ENCODE measurements at regions not wholly inside any gene's neighbourhood (a gene's known extent, or its start where the extent isn't known, plus 50 kb on each side); places are given as distances from the start of the nearest gene placed in this dataset.
"Not testable (repeated sequence)": the region's sequence is repeated elsewhere in the genome, so short reads cannot be mapped to it uniquely, and the experiment has no call there.

DNA sequence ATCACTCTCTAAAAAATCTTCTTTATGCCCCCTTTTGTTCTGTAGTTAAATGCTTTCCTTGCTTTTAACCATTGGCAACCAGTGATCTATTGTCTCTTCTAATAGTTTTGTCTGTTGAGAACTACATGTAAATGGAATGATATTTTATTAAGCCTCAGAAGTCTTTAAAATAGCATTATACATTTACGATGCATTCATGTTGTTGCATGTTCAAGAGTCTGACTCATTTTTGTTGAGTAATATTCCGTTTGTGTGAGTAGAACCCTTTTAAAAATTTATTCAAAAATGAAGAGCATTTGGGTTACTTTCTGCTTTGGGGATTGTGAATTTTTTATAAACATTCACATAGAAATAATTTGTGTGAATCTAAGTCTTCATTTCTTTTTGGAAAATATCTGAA, 1352.9 kb downstream of the NCAM2 start:
- Histone ChIP-seq H3K9me3 (ENCODE audit: control insufficient read depth in 2 of 3, low read length in 3 of 3) (no peaks in the 10 kb centered on the region), H3K4me1 (ENCODE audit: control insufficient read depth in 2 of 2, insufficient read depth in 2 of 2, low read length in 2 of 2) (no peaks in the 10 kb centered on the region), H3K36me3 (ENCODE audit: control insufficient read depth in 2 of 3, insufficient read depth in 3 of 3, low read length in 3 of 3) (no peaks in the 10 kb centered on the region), H3K27me3 (ENCODE audit: control insufficient read depth in 2 of 2, insufficient read depth in 2 of 2, low read length in 2 of 2) (no peaks in the 10 kb centered on the region), H3K4me3 (ENCODE audit: low read length) (no peak overlapping the region), H3K27ac (ENCODE audit: low read depth, low read length) (no peak overlapping the region)
- no peak for DNase-seq
- H3K4me1 Mint-ChIP-seq, result no peaks in the 10 kb centered on the region
- no peak overlapping the region for H3K27ac Mint-ChIP-seq
- peaks cover 0 to 5% (median 0%) of the 10 kb centered on the region in 11 donors for H3K9me3 Mint-ChIP-seq
- H3K27me3 Mint-ChIP-seq, result no peaks in the 10 kb centered on the region
- ATAC-seq, result no peak
- intact Hi-C loops (cut with micrococcal nuclease), result no loop called here
- CTCF ChIA-PET, result no interaction called here
- no peaks in the 10 kb centered on the region for H3K36me3 Mint-ChIP-seq
- no peak overlapping the region for H3K4me3 Mint-ChIP-seq
- POLR2A ChIA-PET, result no interaction called here

DNA sequence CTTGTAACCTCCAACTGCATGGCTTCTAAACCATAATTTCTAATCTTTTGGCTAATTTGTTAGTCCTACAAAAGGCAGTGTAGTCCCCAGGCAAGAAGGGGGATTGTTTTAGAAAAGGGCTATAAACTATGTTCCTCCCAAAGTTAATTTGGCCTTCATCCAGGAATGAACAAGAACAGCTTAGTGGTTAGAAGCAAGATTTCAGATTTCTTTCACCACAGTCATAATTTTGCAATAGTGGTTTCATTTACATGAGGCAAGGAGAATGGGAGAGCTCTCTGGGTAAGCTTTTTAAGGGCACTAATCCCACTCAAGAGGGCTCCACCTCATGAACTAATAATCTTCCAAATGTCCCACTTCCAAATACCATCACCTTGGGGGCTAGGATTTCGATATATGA, 1353.9 kb downstream of the NCAM2 start:
- Histone ChIP-seq H3K36me3 (ENCODE audit: control insufficient read depth in 2 of 3, insufficient read depth in 3 of 3, low read length in 3 of 3) (no peaks in the 10 kb centered on the region), H3K4me3 (ENCODE audit: low read length) (no peak overlapping the region), H3K27me3 (ENCODE audit: control insufficient read depth in 2 of 2, insufficient read depth in 2 of 2, low read length in 2 of 2) (no peaks in the 10 kb centered on the region), H3K27ac (ENCODE audit: low read depth, low read length) (no peak overlapping the region), H3K9me3 (ENCODE audit: control insufficient read depth in 2 of 3, low read length in 3 of 3) (no peaks in the 10 kb centered on the region), H3K4me1 (ENCODE audit: control insufficient read depth in 2 of 2, insufficient read depth in 2 of 2, low read length in 2 of 2) (no peaks in the 10 kb centered on the region)
- no peaks in the 10 kb centered on the region for H3K27me3 Mint-ChIP-seq
- H3K4me3 Mint-ChIP-seq, result no peak overlapping the region
- DNase-seq (no peak), ATAC-seq (no peak)
- no peaks in the 10 kb centered on the region for H3K36me3 Mint-ChIP-seq
- ChIA-PET CTCF (no interaction called here), POLR2A (no interaction called here)
- no peaks in the 10 kb centered on the region for H3K4me1 Mint-ChIP-seq
- intact Hi-C loops (cut with micrococcal nuclease), result no loop called here
- peaks cover 0 to 5% (median 0%) of the 10 kb centered on the region in 11 donors for H3K9me3 Mint-ChIP-seq
- no peak overlapping the region for H3K27ac Mint-ChIP-seq

DNA sequence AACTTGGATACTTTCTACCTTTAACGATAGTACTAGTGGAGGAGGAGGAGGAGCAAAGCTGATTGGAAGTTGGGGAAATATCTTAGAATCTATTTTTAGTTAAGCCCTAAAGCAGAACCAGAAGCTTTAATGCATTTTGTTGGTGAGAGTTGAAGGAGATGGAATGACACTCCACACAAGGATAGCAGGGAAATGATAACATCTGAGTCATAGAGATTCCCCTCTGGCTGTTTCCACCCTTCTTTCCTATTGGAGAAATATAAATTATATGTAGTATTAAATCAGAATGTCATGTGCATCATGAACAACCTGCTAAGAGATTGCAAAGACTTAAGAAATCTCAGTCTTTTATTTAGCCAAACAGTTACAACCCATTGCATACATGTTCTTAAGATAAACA, 1357.7 kb downstream of the NCAM2 start:
- Mint-ChIP-seq H3K9me3 (peaks cover 0 to 6% (median 0%) of the 10 kb centered on the region in 11 donors), H3K4me1 (no peaks in the 10 kb centered on the region), H3K27me3 (no peaks in the 10 kb centered on the region), H3K27ac (no peak overlapping the region), H3K36me3 (no peaks in the 10 kb centered on the region), H3K4me3 (no peak overlapping the region)
- Histone ChIP-seq H3K36me3 (ENCODE audit: control insufficient read depth in 2 of 3, insufficient read depth in 3 of 3, low read length in 3 of 3) (no peaks in the 10 kb centered on the region), H3K27me3 (ENCODE audit: control insufficient read depth in 2 of 2, insufficient read depth in 2 of 2, low read length in 2 of 2) (no peaks in the 10 kb centered on the region), H3K9me3 (ENCODE audit: control insufficient read depth in 2 of 3, low read length in 3 of 3) (no peaks in the 10 kb centered on the region), H3K4me3 (ENCODE audit: low read length) (no peak overlapping the region), H3K4me1 (ENCODE audit: control insufficient read depth in 2 of 2, insufficient read depth in 2 of 2, low read length in 2 of 2) (no peaks in the 10 kb centered on the region), H3K27ac (ENCODE audit: low read depth, low read length) (no peak overlapping the region)
- CTCF ChIA-PET, result no interaction called here
- no peak for ATAC-seq
- POLR2A ChIA-PET, result no interaction called here
- intact Hi-C loops (cut with micrococcal nuclease), result no loop called here
- DNase-seq, result no peak

DNA sequence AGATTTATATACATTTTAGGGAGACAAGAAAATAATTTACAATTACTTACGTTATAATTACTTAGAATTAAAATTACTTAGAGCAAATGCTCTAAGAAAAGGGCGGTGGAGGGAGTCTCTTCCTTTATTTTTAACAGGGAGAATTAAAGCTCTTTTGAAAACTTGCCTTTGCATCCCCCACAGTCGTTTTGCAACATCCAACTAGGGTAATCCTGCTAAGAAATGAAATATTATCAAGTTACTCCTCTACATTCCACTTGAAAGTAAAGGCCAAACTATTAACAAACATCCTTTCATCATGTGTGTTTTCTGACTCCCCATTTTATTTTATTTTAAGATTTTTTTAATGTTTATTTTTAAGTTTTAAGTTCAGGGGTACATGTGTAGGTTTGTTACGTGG, 1358.5 kb downstream of the NCAM2 start:
- H3K27ac ChIP-seq (ENCODE audit: low read depth, low read length), result no peak overlapping the region
- no peak for ATAC-seq
- no peaks in the 10 kb centered on the region for H3K36me3 ChIP-seq (ENCODE audit: control insufficient read depth in 2 of 3, insufficient read depth in 3 of 3, low read length in 3 of 3)
- H3K27me3 ChIP-seq (ENCODE audit: control insufficient read depth in 2 of 2, insufficient read depth in 2 of 2, low read length in 2 of 2), result no peaks in the 10 kb centered on the region
- H3K9me3 Mint-ChIP-seq, result peaks cover 0 to 6% (median 0%) of the 10 kb centered on the region in 11 donors
- no peak overlapping the region for H3K4me3 ChIP-seq (ENCODE audit: low read length)
- no peak overlapping the region for H3K27ac Mint-ChIP-seq
- H3K4me1 ChIP-seq (ENCODE audit: control insufficient read depth in 2 of 2, insufficient read depth in 2 of 2, low read length in 2 of 2), result no peaks in the 10 kb centered on the region
- H3K9me3 ChIP-seq (ENCODE audit: control insufficient read depth in 2 of 3, low read length in 3 of 3), result no peaks in the 10 kb centered on the region
- intact Hi-C loops (cut with micrococcal nuclease), result no loop called here
- H3K4me1 Mint-ChIP-seq, result no peaks in the 10 kb centered on the region
- no peak overlapping the region for H3K4me3 Mint-ChIP-seq
- ChIA-PET POLR2A (no interaction called here), CTCF (no interaction called here)
- no peak for DNase-seq
- H3K27me3 Mint-ChIP-seq, result no peaks in the 10 kb centered on the region
- no peaks in the 10 kb centered on the region for H3K36me3 Mint-ChIP-seq

DNA sequence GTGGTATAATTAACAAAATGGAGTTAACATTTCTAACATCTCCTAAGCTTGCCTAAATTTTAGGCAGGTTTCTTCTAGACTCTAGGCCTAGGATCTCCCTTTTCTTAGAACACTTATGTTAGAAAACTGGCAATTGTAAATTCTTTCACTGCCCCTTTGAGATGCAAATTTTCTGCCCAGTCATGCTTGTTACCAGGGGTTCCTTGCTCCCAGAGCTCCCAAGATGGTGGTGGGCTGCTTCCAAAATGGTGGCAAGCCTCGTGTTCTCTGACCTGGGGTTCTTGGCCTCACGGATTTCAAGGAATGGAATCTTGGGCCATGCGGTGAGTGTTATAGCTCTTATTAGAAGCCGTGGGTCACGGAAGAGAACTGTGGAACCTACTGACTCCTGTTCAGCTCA, 1361.4 kb downstream of the NCAM2 start:
- H3K36me3 ChIP-seq (ENCODE audit: control insufficient read depth in 2 of 3, insufficient read depth in 3 of 3, low read length in 3 of 3); H3K27me3 ChIP-seq (ENCODE audit: control insufficient read depth in 2 of 2, insufficient read depth in 2 of 2, low read length in 2 of 2); H3K4me3 ChIP-seq (ENCODE audit: low read length); H3K36me3 Mint-ChIP-seq; H3K4me3 Mint-ChIP-seq; DNase-seq; H3K4me1 Mint-ChIP-seq; ATAC-seq; H3K4me1 ChIP-seq (ENCODE audit: control insufficient read depth in 2 of 2, insufficient read depth in 2 of 2, low read length in 2 of 2); H3K9me3 ChIP-seq (ENCODE audit: control insufficient read depth in 2 of 3, low read length in 3 of 3); intact Hi-C loops (cut with micrococcal nuclease); H3K27me3 Mint-ChIP-seq; H3K27ac ChIP-seq (ENCODE audit: low read depth, low read length); H3K9me3 Mint-ChIP-seq; H3K27ac Mint-ChIP-seq; CTCF ChIA-PET; POLR2A ChIA-PET: not testable (repeated sequence)

DNA sequence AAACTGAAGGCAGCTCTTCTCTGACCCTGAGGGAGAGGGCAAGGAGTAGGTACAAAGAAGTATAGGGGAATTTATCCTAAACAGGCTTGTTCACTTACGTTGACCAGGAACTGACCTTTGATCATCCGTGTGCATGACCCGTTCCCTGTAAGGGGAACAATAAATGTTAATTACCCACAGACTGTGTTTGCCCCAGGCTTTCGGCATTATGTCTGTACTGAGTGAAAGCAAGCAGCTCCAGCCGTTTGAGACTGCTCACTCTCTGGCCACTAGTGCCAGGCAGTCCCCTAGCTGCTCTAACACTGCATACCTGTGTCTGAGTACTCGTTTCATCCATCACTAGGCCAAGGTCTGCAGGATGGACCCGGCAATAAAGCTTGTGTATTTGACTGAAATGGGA, 1365.3 kb downstream of the NCAM2 start:
- no peaks in the 10 kb centered on the region for H3K27me3 Mint-ChIP-seq
- ATAC-seq, result no peak
- no peaks in the 10 kb centered on the region for H3K4me1 ChIP-seq (ENCODE audit: control insufficient read depth in 2 of 2, insufficient read depth in 2 of 2, low read length in 2 of 2)
- intact Hi-C loops (cut with micrococcal nuclease), result no loop called here
- POLR2A ChIA-PET, result no interaction called here
- no peaks in the 10 kb centered on the region for H3K4me1 Mint-ChIP-seq
- no peaks in the 10 kb centered on the region for H3K36me3 Mint-ChIP-seq
- no peak overlapping the region for H3K27ac ChIP-seq (ENCODE audit: low read depth, low read length)
- H3K27me3 ChIP-seq (ENCODE audit: control insufficient read depth in 2 of 2, insufficient read depth in 2 of 2, low read length in 2 of 2), result no peaks in the 10 kb centered on the region
- H3K9me3 Mint-ChIP-seq, result peaks cover 0 to 4% (median 0%) of the 10 kb centered on the region in 11 donors
- no peak overlapping the region for H3K4me3 ChIP-seq (ENCODE audit: low read length)
- H3K27ac Mint-ChIP-seq, result no peak overlapping the region
- DNase-seq, result no peak
- no peaks in the 10 kb centered on the region for H3K36me3 ChIP-seq (ENCODE audit: control insufficient read depth in 2 of 3, insufficient read depth in 3 of 3, low read length in 3 of 3)
- H3K9me3 ChIP-seq (ENCODE audit: control insufficient read depth in 2 of 3, low read length in 3 of 3), result no peaks in the 10 kb centered on the region
- H3K4me3 Mint-ChIP-seq, result no peak overlapping the region
- CTCF ChIA-PET, result no interaction called here

DNA sequence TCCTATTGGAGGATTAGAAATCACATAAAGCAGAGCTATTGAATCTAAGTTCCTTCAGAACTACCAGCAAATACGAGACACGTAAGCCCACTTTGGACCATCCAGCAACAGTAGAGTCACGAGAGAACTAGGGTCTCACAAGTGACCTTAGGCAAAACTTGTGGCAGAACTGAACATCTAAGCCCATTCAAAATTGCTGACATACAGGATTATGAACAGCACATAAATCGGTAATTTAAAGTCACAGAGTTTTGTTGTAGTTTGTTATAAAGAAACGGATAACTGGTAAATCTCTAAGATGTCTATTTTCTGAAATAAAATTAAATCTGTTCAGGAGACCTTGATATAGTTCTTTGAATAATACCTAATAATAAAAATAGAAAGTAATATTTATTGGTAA, 1366.0 kb downstream of the NCAM2 start:
- no peaks in the 10 kb centered on the region for H3K36me3 ChIP-seq (ENCODE audit: control insufficient read depth in 2 of 3, insufficient read depth in 3 of 3, low read length in 3 of 3)
- H3K9me3 ChIP-seq (ENCODE audit: control insufficient read depth in 2 of 3, low read length in 3 of 3), result no peaks in the 10 kb centered on the region
- intact Hi-C loops (cut with micrococcal nuclease), result no loop called here
- H3K27ac ChIP-seq (ENCODE audit: low read depth, low read length), result no peak overlapping the region
- Mint-ChIP-seq H3K36me3 (no peaks in the 10 kb centered on the region), H3K4me1 (no peaks in the 10 kb centered on the region), H3K27ac (no peak overlapping the region), H3K4me3 (no peak overlapping the region), H3K27me3 (no peaks in the 10 kb centered on the region), H3K9me3 (peaks cover 0 to 2% (median 0%) of the 10 kb centered on the region in 11 donors)
- CTCF ChIA-PET, result no interaction called here
- no peaks in the 10 kb centered on the region for H3K27me3 ChIP-seq (ENCODE audit: control insufficient read depth in 2 of 2, insufficient read depth in 2 of 2, low read length in 2 of 2)
- no peaks in the 10 kb centered on the region for H3K4me1 ChIP-seq (ENCODE audit: control insufficient read depth in 2 of 2, insufficient read depth in 2 of 2, low read length in 2 of 2)
- no peak overlapping the region for H3K4me3 ChIP-seq (ENCODE audit: low read length)
- DNase-seq (no peak), ATAC-seq (no peak)
- POLR2A ChIA-PET, result no interaction called here

Measured in naive thymus-derived CD4-positive, alpha-beta T cell (primary cell).